IMR-90 (cell line): ENCODE measurements at regions not wholly inside any gene's neighbourhood (a gene's known extent, or its start where the extent isn't known, plus 50 kb on each side); places are given as distances from the start of the nearest gene placed in this dataset.

Experiments
- CEBPB ChIP-seq: IDR thresholded peaks from 2 replicates; pipeline ENCODE4 v1.6.1; 2012; ENCODE audit warnings: low read depth, low read length, improper control_type of control experiment
- CTCF ChIP-seq: conservative IDR thresholded peaks from 2 replicates; pipeline ENCODE4 v1.5.1; 2012; ENCODE audit warnings: mild to moderate bottlenecking, low read depth, low read length, improper control_type of control experiment
- ELK1 ChIP-seq: fragments of 150-350 bp; IDR thresholded peaks from 2 replicates; pipeline ENCODE4 v1.6.1; 2016; ENCODE audit warnings: low read depth, mild to moderate bottlenecking, low read length, moderate library complexity, borderline replicate concordance
- FOS ChIP-seq: fragments of 150-350 bp; IDR thresholded peaks from 2 replicates; pipeline ENCODE4 v1.6.1; 2016; ENCODE audit warnings: low read depth, low read length
- MAFK ChIP-seq: IDR thresholded peaks from 2 replicates; pipeline ENCODE4 v1.6.1; 2012; ENCODE audit warnings: low read depth, low read length, improper control_type of control experiment
- MAZ ChIP-seq: IDR thresholded peaks from 2 replicates; pipeline ENCODE4 v1.6.1; 2012; ENCODE audit warnings: low read depth, mild to moderate bottlenecking, low read length, improper control_type of control experiment, moderate library complexity, borderline replicate concordance
- MXI1 ChIP-seq: IDR thresholded peaks from 2 replicates; pipeline ENCODE4 v1.6.1; 2012; ENCODE audit warnings: low read depth, mild to moderate bottlenecking, low read length, moderate library complexity, borderline replicate concordance
- NFE2L2 ChIP-seq: fragments of 150-350 bp; IDR thresholded peaks from 2 replicates; pipeline ENCODE4 v1.6.1; 2016; ENCODE audit warnings: low read depth, mild to moderate bottlenecking, low read length
- POLR2A ChIP-seq: IDR thresholded peaks from 2 replicates; pipeline ENCODE4 v1.6.1; 2012; ENCODE audit warnings: mild to moderate bottlenecking, low read depth, low read length
- RAD21 ChIP-seq: IDR thresholded peaks from 2 replicates; pipeline ENCODE4 v1.6.1; 2012; ENCODE audit warnings: low read length, improper control_type of control experiment
- RCOR1 ChIP-seq: IDR thresholded peaks from 2 replicates; pipeline ENCODE4 v1.6.1; 2012; ENCODE audit warnings: mild to moderate bottlenecking, low read length, improper control_type of control experiment; ENCODE audit not compliant: insufficient replicate concordance
- RFX5 ChIP-seq: IDR thresholded peaks from 2 replicates; pipeline ENCODE4 v1.8.0; 2012; ENCODE audit warnings: low read depth, mild to moderate bottlenecking, low read length, moderate library complexity
- SMC3 ChIP-seq: fragments of 150-350 bp; IDR thresholded peaks from 2 replicates; pipeline ENCODE4 v1.6.1; 2016; ENCODE audit warnings: low read depth, mild to moderate bottlenecking, antibody characterized with exemption, low read length, moderate library complexity
- TF ChIP-seq, protein P1 (sequence below): fragments of 150-350 bp; IDR thresholded peaks from 2 replicates; pipeline ENCODE4 v1.6.1; 2017; ENCODE audit warnings: mild to moderate bottlenecking, antibody characterized with exemption, low read length, low read depth

GRCh38 chr6:140992678-140993077 lies 1140.0 kb upstream of the GJE1 start:
- TF ChIP-seq CTCF (no peak), FOS (no peak), RCOR1 (no peak), CEBPB (peak; percentile 73), SMC3 (no peak), POLR2A (no peak), MXI1 (no peak), ELK1 (no peak), RFX5 (no peak), MAFK (no peak), NFE2L2 (no peak), RAD21 (no peak), MAZ (no peak)
- TF ChIP-seq, protein P1, sequence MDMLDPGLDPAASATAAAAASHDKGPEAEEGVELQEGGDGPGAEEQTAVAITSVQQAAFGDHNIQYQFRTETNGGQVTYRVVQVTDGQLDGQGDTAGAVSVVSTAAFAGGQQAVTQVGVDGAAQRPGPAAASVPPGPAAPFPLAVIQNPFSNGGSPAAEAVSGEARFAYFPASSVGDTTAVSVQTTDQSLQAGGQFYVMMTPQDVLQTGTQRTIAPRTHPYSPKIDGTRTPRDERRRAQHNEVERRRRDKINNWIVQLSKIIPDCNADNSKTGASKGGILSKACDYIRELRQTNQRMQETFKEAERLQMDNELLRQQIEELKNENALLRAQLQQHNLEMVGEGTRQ = no peak
